ENCODE measurements at regions not wholly inside any gene's neighbourhood (a gene's known extent, or its start where the extent isn't known, plus 50 kb on each side); places are given as distances from the start of the nearest gene placed in this dataset.

DNA sequence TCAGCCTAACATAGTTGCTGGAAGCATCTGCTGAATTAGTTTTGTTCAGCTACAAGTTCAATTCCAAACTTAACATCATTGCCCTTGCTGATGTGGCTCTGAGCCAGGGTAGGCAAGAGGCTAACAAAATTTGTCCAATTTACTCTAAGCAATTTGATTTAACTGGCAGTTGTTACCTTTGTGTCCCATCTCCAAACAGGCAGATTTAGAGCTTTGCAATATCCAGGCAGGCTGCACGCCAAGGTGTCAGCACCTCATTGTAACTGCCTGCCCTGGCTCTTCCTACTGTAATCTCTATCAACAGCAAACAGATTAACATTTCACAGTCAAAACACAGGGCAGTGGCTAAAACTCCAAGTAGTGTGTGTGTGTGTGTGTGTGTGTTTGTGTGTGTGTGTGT lies 2070.6 kb downstream of the PCDH7 start:
- no peak for DNase-seq

DNA sequence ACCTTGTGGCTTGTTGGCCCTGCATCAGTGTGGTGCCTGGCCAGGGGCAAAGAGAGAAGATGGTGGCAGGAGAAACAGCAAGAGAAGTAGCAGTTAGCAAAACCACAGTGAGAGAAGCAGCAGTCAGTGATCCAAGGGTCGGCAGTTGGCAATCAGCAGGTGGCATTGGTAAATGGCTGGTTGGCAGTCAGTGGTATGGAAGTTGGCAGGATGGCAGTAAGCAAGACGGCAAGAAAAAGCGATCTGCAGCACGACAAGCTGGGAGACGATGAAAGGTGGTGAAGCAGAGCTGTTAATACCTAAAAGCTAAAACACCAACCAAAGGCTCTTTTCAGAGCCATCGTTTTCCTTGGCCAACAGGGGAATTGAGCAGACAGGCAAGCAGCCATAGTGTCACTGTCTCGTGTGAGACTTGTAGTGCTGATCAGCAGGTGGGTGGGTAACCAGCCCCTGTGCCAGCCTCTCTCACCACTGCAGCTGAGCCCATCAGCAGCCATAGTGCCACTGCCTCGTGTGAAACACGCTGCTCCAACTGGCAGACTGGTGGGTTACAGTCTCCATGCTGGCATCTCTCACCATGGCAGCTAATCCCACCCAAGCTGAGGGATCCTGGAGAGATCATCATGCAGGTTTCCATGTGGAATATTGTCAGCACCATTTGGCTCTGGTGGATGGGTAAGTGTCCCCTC lies 2078.4 kb downstream of the PCDH7 start:
- no peak for DNase-seq

DNA sequence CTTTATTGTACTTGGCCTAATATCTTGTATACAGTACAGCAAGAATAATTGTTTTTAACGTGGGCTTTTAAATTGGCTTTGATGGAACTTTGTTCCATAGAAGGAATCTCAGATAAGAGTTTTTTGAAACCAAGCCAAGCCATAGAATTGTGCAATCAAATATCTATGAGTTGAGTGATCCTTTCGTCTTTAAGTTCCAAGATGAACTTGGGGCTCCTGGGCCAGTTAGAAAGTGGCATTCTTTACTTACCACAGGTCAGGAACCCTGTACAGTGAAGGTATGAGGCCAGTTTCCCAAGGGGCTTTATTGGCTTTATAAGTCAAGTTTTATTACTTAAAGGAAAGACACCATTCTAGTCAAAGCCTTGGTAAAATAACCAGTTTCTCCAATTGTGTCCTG lies 2104.2 kb downstream of the PCDH7 start:
- DNase-seq = no peak

DNA sequence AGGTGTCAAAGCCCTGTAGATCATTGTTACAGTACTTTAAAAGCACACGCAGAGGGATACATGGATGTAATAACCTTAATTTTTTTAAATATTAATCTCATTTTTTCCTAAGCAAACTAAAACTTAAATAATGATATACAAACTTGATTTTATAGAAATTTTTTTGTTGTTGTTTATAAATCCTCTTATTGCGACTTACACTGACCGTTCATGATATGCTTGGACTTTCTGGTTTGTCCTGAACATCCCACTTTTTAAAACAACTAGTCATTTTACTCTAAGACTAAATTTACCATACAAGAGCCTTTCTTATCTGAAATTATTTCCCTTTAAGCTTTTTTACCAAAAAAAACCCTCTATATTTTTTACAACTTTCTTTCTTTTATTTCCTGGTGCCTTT lies 2106.0 kb downstream of the PCDH7 start:
- no peak for DNase-seq

- no peak for DNase-seq
Observed at GRCh38 chr4:32830160-32830559, 2110.0 kb downstream of the PCDH7 start.

DNA sequence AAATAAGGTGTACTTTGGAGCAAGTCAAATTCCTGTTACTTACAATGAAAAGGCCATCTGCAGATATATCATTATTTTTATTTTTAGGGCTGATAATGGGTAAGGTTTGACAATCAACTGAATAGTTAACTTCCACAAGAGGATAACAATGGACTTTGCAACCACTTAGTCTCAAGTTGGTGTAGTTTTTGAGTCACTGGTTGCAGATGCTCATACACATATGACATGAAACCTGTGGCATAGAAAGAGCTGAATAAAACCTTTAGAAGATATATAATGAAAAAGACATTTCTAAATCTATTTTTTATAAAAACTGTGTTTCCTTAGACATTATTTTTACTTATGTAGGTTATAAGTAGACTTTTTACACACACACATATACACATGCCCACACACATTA lies 2110.9 kb downstream of the PCDH7 start:
- DNase-seq = no peak

DNA sequence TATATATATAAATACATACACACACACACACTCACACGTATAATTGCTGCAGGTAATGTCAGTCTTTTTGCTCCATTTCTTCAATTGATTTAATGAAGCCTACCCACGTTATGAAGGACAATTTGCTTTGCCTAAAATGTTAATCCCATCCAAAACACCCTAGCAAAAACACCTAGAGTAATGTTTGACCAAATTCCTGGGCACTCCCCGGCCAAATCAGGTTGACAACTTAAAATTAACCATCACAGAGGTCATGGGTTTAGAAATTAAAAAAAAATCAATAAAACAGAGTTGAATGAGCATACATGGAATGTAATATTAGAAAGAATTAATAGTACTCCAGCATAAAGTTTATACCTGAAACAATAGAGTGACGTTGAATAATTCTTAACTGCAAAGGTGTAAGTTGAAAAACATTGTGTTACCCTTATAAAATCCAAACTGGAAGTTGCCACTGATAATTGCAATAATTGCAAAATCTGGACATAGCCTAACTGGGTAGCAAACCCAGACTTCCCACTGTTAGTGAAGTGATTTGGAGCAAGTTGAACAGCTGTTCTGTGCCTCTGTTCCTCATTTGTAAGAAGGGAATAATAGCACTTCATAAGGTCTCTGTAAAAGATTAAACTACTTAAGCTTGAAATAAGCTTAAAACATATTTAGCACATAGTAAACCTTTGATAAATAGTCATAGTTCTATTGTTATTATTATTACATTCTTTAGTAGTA lies 2120.5 kb downstream of the PCDH7 start:
- DNase-seq = no peak

- DNase-seq = no peak
Observed at GRCh38 chr4:32841217-32841616, 2121.0 kb downstream of the PCDH7 start.

DNA sequence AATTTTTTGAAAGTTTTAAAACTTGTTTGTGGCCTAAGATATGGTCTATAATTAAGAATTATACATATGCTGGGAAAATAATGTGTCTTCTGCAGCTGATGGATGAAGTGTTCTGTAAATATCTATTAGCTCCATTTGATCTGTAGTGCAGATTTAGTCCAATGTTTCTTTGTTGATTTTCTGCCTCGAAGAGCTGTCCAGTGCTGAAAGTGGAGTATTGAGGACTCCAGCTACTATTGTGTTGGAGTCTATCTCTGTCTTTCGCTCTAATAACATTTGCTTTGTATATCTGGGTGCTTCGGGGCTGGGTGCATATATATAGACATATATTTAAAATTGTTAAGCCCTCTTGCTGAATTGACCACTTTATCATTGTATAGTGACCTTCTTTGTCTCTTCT lies 2127.3 kb downstream of the PCDH7 start:
- DNase-seq = no peak

- DNase-seq = no peak
Observed at GRCh38 chr4:32855622-32856021, 2135.5 kb downstream of the PCDH7 start.

DNA sequence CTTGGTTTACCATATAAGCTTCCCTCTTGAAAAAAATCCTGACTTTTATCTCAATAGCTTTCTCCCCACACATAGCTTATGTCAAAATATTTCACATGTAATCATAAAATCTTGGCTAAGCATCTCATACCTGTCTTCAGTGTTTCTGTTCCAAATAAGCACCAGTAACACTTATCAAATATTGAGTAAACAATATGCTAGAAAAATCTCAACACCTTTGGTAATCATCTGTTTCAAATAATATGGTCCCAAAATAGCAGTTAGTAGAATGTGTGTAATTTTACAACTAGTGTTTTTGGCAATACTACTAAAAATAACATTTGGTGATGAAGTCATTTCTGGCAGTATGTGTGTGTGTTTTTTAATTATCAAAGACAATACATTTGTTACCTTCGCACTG lies 2138.2 kb downstream of the PCDH7 start:
- no peak for DNase-seq

- DNase-seq = no peak
Observed at GRCh38 chr4:32858971-32859370, 2138.8 kb downstream of the PCDH7 start.

DNA sequence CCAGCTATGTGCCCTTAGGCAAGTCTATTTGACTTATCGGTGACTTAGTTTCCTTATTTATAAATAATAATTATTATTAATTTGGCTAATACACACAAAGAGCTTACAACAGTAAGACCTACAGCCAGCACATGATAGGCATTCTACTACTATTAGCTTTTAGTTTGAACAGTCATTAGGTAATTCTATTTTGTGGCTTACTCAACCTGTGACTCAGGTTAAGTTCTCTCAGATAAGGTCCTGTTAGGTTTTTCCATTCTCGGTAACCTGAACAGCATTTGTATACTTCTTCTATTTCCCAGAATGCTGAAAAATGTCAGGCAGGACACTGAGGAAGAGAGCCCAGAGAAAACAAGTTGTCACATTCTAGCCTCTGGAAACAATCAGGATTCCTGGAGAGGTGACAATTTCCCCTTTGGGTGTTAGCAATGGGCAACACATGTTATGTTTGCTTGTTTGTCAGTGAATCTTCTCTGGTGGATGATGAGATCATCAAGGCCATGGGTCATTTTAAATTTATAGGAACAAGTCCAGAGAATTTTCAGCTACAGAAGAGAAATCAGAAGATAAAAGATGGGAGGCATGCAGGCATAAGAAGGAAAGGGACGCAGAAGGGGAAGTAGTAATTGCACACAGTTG lies 2144.7 kb downstream of the PCDH7 start:
- no peak for DNase-seq

DNA sequence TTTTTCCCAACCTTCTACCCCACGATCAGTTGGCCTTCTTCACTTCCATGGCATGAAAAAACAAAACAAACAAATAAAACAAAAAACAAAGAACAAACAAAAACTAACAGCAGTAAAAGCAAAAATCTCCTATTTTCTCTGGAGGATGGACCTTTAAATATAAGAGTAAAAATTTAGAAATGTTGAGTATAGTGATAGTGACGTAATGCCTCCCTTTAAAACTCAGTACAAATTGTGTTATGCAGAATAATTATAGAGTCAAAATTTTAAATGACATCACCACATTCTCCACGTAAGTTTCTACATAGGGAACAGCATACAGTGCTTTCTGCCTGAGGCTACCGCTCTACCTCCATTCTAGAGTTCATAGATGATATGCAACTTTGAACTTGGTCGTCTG lies 2156.4 kb downstream of the PCDH7 start:
- no peak for DNase-seq

DNA sequence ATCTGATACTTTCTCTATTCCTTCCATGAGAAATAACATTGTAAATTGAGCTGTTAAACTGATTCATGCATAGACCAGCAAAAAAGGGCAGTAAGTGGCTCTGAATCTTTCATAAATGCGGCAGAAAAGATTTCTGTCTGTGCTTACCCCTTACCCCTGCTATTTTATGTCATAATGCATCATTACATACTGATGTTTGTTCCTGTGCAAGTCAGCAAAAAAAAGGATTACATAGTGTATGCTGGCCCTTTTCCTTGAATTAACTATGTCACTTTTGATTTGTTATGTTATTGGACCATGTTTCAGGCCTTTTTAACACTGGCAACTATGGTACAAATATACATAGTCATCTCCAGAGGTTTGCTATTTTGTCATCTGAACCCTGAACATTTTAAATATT lies 2159.7 kb downstream of the PCDH7 start:
- no peak for DNase-seq

DNA sequence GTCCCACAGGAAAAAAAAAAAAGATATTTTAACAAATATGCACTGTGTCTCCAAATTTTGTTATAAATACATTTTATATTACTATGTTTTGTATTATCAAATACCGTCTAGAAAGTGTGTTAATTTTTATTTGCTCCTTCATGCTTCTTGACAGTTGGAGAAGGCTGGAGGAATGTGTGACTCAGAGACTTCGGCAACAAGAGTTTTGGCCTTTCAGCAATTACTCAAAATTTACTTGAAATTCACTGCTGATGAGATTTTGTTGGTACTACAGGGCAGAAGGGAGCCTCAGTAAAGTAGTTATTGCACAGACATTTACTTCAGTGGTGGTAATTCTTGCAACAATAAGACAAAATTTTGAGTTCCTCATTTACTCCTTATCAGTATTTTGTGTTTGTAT lies 2164.0 kb downstream of the PCDH7 start:
- no peak for DNase-seq

DNA sequence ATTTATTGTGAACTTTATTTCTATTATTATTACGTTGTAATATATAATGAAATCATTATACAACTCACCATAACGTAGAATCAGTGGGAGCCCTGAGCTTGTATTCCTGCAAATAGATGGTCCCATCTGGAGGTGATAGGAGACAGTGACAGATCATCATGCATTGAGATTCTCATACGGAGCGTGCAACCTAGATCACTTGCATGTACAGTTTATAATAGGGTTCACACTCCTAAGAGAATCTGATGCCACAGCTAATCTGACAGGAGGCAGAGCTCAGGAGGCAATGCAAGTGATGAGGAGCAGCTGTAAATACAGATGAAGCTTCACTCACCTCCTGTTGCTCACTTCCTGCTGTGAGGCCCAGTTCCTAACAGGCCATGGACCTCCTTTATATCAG lies 2170.2 kb downstream of the PCDH7 start:
- no peak for DNase-seq

DNA sequence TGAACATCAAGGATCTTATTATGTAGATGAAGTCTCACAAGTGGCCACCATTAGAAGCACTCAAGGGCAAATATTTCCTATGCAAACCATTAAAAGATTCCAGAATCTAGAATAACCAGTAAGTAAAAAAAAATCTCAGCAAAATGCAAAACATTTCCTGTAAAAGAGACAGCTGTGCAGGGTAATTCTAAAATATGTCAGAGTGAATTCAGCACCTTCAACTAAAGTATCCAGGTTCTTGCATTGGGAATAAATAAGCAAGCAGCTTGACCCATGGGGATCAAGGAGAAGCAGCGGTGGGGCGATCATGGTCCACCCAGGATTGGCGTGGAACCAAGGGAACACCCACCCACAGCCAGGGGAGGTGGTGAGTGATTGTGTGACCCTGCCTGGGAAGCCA lies 2188.9 kb downstream of the PCDH7 start:
- DNase-seq = no peak

GRCh38 chr4:32909736-32910135 lies 2189.6 kb downstream of the PCDH7 start:
- no peak for DNase-seq

GRCh38 chr4:32917586-32917985 lies 2197.4 kb downstream of the PCDH7 start:
- no peak for DNase-seq

- DNase-seq = no peak
Observed at GRCh38 chr4:32929796-32930699, 2209.9 kb downstream of the PCDH7 start.

GRCh38 chr4:32930700-32931099 lies 2210.5 kb downstream of the PCDH7 start:
- DNase-seq = no peak

DNA sequence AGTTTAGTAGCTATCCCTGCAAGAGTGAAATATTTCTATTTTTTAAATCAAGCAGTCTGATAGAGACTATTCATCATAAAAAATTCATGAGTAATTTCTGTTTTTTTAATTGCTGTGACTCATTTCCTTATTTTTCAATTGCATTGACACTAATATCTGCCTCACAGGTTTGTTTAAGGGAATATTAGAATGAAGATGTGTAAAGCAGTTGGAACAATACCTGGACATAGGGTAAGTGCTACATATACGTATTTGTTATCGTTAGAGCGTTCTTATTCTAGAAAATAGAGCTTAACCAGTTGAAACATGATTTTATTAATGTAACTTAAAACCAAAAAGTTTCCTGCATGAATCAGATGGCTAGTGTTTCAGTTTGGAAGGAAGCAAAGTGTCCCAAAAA lies 2211.3 kb downstream of the PCDH7 start:
- no peak for DNase-seq

All from CD4-positive, alpha-beta T cell treated with Interleukin-21 for 1 hour (primary cell).